ENCODE measurements at regions not wholly inside any gene's neighbourhood (a gene's known extent, or its start where the extent isn't known, plus 50 kb on each side); places are given as distances from the start of the nearest gene placed in this dataset.

GRCh38 chr9:105038051-105038450 is 110.1 kb upstream of the ABCA1 start:
- Mint-ChIP-seq H3K9me3 (no peaks in the 10 kb centered on the region), H3K27me3 (no peaks in the 10 kb centered on the region), H3K4me3 (no peak overlapping the region), H3K4me1 (ENCODE audit: low read depth) (peaks cover 26% of the 10 kb centered on the region), H3K27ac (peak overlapping the region; percentile 50), H3K36me3 (ENCODE audit: low read depth) (no peaks in the 10 kb centered on the region)
- intact Hi-C loops (cut with micrococcal nuclease) = no loop called here

- H3K27me3 Mint-ChIP-seq = no peaks in the 10 kb centered on the region
- H3K4me1 Mint-ChIP-seq (ENCODE audit: low read depth) = peaks cover 35% of the 10 kb centered on the region
- no peak overlapping the region for H3K4me3 Mint-ChIP-seq
- H3K36me3 Mint-ChIP-seq (ENCODE audit: low read depth) = no peaks in the 10 kb centered on the region
- intact Hi-C loops (cut with micrococcal nuclease) = no loop called here
- no peak overlapping the region for H3K27ac Mint-ChIP-seq
- no peaks in the 10 kb centered on the region for H3K9me3 Mint-ChIP-seq
Observed at GRCh38 chr9:105039175-105039799, 111.3 kb upstream of the ABCA1 start.

DNA sequence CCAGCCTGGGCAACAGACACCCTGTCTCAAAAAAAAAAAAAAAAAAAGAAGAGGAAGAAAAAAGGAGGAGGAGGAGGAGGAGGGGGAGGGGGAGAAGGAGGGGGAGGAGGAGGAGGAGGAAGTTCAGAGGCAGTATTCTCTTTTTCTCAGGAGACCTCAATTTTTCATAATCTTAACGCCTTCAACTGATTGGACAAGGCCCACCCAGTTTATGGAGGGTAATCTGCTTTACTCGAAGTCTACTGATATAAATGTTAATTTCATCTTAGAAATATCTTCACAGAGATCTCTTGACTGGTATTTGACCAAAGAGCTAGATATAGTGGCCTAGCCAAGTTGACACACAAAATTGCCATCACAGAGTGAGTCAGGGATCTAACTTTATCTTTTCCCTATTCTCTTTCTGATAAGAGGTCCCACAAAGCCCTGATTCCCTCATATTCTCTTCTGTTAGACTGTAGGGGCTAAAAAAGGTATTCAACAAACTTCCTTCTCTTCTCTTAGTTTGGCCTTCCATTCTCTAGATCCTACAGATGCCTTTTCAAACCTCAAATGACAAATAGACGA is 115.5 kb upstream of the ABCA1 start:
- intact Hi-C loops (cut with micrococcal nuclease) = no loop called here
- Mint-ChIP-seq H3K9me3 (no peaks in the 10 kb centered on the region), H3K27me3 (no peaks in the 10 kb centered on the region), H3K4me1 (ENCODE audit: low read depth) (peaks cover 31% of the 10 kb centered on the region), H3K36me3 (ENCODE audit: low read depth) (no peaks in the 10 kb centered on the region), H3K27ac (peak overlapping the region; percentile 78), H3K4me3 (no peak overlapping the region)

- Mint-ChIP-seq H3K27ac (no peak overlapping the region), H3K9me3 (no peaks in the 10 kb centered on the region), H3K36me3 (ENCODE audit: low read depth) (no peaks in the 10 kb centered on the region), H3K27me3 (no peaks in the 10 kb centered on the region), H3K4me3 (no peak overlapping the region), H3K4me1 (ENCODE audit: low read depth) (peaks cover 29% of the 10 kb centered on the region)
- intact Hi-C loops (cut with micrococcal nuclease) = no loop called here
Observed at GRCh38 chr9:105044518-105044917, 116.6 kb upstream of the ABCA1 start.

DNA sequence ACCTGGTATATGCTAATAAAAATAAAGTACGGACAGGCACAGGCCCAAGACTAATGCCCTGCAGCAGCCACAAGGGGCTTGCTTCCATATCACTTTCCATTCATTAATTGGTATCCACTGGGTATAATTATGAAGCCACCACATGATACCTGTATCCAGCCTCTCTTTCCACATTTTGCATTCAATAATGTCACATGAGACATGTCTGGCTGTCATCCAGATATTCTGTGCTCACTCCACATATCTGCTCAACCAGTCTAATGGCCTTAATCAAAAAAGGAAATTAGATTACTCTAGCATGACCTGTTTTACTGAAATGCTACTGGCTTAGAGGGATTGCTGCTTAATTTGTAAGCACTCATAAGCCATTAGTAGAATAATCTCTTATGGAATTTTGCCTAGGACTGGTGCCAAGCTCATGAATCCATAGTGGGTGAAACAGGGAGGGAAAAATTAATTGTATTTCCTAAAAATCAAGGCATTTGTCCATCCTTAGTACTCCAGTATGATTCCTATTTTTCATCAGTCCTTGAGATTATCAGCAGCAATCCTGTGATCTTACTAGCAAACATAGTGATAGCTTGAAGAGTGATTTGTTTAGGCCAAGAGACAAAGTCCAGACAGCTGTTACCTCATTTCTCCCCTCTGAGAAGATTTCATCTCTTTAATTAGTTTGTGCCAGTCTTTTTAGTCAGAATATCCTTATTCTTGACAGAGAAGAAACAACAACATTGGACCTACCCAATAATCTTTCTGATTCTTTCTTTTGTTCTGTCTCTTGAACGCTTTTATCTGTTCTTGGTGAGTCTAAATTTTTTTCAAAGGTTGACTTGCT is 119.2 kb upstream of the ABCA1 start:
- H3K36me3 Mint-ChIP-seq (ENCODE audit: low read depth) = no peaks in the 10 kb centered on the region
- H3K9me3 Mint-ChIP-seq = no peaks in the 10 kb centered on the region
- peaks cover 31% of the 10 kb centered on the region for H3K4me1 Mint-ChIP-seq (ENCODE audit: low read depth)
- intact Hi-C loops (cut with micrococcal nuclease) = no loop called here
- H3K4me3 Mint-ChIP-seq = no peak overlapping the region
- no peaks in the 10 kb centered on the region for H3K27me3 Mint-ChIP-seq
- no peak overlapping the region for H3K27ac Mint-ChIP-seq

GRCh38 chr9:105047742-105048041 is 119.7 kb upstream of the ABCA1 start:
- H3K27ac Mint-ChIP-seq = no peak overlapping the region
- H3K9me3 Mint-ChIP-seq = no peaks in the 10 kb centered on the region
- H3K36me3 Mint-ChIP-seq (ENCODE audit: low read depth) = no peaks in the 10 kb centered on the region
- H3K4me3 Mint-ChIP-seq = no peak overlapping the region
- intact Hi-C loops (cut with micrococcal nuclease) = no loop called here
- H3K4me1 Mint-ChIP-seq (ENCODE audit: low read depth) = peaks cover 32% of the 10 kb centered on the region
- no peaks in the 10 kb centered on the region for H3K27me3 Mint-ChIP-seq

DNA sequence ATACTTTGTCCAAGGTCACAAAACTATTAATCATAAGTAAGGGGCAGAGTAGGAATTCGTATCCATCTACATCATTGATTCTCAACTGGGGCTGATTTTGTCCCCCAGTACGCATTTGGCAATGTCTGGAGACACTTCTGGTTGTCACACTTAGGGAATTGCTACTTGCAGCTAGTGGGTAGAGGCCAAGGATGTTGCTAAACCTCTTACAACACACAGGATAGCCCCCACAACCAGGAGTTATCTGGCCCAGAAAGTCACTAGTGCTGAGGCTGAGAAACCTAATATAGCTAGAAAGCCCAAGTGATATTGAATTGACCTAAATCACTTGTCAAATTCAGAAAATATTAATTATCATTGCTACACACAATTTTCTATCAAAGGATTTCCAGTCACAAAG is 120.4 kb upstream of the ABCA1 start:
- no peaks in the 10 kb centered on the region for H3K36me3 Mint-ChIP-seq (ENCODE audit: low read depth)
- H3K9me3 Mint-ChIP-seq = no peaks in the 10 kb centered on the region
- intact Hi-C loops (cut with micrococcal nuclease) = no loop called here
- no peak overlapping the region for H3K4me3 Mint-ChIP-seq
- H3K4me1 Mint-ChIP-seq (ENCODE audit: low read depth) = peaks cover 32% of the 10 kb centered on the region
- no peak overlapping the region for H3K27ac Mint-ChIP-seq
- no peaks in the 10 kb centered on the region for H3K27me3 Mint-ChIP-seq

DNA sequence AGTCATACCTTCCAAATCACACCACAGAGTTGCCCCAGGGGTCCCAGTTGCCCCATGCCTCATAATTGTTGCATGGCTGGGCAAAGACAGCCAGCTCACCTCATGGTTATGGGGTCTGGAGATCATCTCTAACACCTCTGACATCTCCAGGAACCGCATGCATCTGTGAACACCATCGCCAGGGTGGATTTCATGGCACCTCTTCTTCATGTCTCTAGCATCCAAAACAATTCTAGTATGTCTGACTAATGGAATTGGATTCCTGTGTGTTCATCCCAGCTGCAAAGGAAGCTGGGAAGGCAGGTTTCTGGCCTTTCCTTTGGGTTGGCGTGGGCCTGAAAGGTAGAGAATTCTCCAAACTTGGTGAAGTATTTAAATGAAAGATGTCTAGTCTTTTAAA is 122.3 kb upstream of the ABCA1 start:
- Mint-ChIP-seq H3K27ac (no peak overlapping the region), H3K4me1 (ENCODE audit: low read depth) (peaks cover 39% of the 10 kb centered on the region), H3K9me3 (no peaks in the 10 kb centered on the region), H3K36me3 (ENCODE audit: low read depth) (no peaks in the 10 kb centered on the region), H3K4me3 (no peak overlapping the region), H3K27me3 (no peaks in the 10 kb centered on the region)
- intact Hi-C loops (cut with micrococcal nuclease) = loop anchor here (5.0 to 10.0 kb wide), 2 partner anchors 102 to 185 kb away; no protein-coding TSS in a partner anchor

- Mint-ChIP-seq H3K27ac (peak overlapping the region; percentile 68), H3K4me1 (ENCODE audit: low read depth) (peaks cover 39% of the 10 kb centered on the region), H3K27me3 (no peaks in the 10 kb centered on the region), H3K36me3 (ENCODE audit: low read depth) (no peaks in the 10 kb centered on the region), H3K4me3 (no peak overlapping the region), H3K9me3 (no peaks in the 10 kb centered on the region)
- intact Hi-C loops (cut with micrococcal nuclease) = loop anchor here (5.0 to 10.0 kb wide), 2 partner anchors 100 to 187 kb away; no protein-coding TSS in a partner anchor
Observed at GRCh38 chr9:105051897-105052296, 123.9 kb upstream of the ABCA1 start.

DNA sequence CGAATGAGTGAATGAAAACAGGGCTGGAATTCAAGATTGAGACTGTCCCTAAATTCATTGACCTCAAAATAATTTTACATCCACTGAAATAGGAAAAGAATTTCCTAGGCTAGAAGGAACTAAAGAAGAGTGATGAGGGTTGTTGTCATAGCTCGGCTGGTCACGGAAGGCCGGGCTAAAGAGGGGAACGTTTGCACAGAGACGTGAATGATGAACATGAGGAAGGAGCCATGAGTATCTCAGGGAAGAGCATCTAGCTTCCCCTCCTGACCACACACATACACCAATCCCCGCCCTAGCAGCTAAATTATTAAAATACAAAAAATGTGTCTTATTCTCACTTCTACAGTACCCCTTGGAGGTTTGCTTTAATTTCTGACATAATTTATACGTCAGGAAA is 124.4 kb upstream of the ABCA1 start:
- H3K4me3 Mint-ChIP-seq = no peak overlapping the region
- intact Hi-C loops (cut with micrococcal nuclease) = loop anchor here (5.0 to 10.0 kb wide), 2 partner anchors 100 to 188 kb away; no protein-coding TSS in a partner anchor
- no peaks in the 10 kb centered on the region for H3K36me3 Mint-ChIP-seq (ENCODE audit: low read depth)
- H3K9me3 Mint-ChIP-seq = no peaks in the 10 kb centered on the region
- H3K27ac Mint-ChIP-seq = peak overlapping the region; percentile 68
- H3K4me1 Mint-ChIP-seq (ENCODE audit: low read depth) = peaks cover 39% of the 10 kb centered on the region
- H3K27me3 Mint-ChIP-seq = no peaks in the 10 kb centered on the region

- Mint-ChIP-seq H3K4me3 (no peak overlapping the region), H3K27me3 (no peaks in the 10 kb centered on the region), H3K9me3 (no peaks in the 10 kb centered on the region), H3K27ac (peak overlapping the region; percentile 68), H3K4me1 (ENCODE audit: low read depth) (peaks cover 39% of the 10 kb centered on the region), H3K36me3 (ENCODE audit: low read depth) (no peaks in the 10 kb centered on the region)
- intact Hi-C loops (cut with micrococcal nuclease) = loop anchor here (5.0 to 10.0 kb wide), 2 partner anchors 99 to 188 kb away; no protein-coding TSS in a partner anchor
Observed at GRCh38 chr9:105053209-105053652, 125.3 kb upstream of the ABCA1 start.

GRCh38 chr9:105054491-105054890 is 126.5 kb upstream of the ABCA1 start:
- intact Hi-C loops (cut with micrococcal nuclease) = loop anchor here (5.0 to 10.0 kb wide), 2 partner anchors 98 to 190 kb away; no protein-coding TSS in a partner anchor
- Mint-ChIP-seq H3K4me3 (no peak overlapping the region), H3K36me3 (ENCODE audit: low read depth) (no peaks in the 10 kb centered on the region), H3K9me3 (no peaks in the 10 kb centered on the region), H3K27me3 (no peaks in the 10 kb centered on the region), H3K4me1 (ENCODE audit: low read depth) (peaks cover 39% of the 10 kb centered on the region), H3K27ac (peak overlapping the region; percentile 68)

DNA sequence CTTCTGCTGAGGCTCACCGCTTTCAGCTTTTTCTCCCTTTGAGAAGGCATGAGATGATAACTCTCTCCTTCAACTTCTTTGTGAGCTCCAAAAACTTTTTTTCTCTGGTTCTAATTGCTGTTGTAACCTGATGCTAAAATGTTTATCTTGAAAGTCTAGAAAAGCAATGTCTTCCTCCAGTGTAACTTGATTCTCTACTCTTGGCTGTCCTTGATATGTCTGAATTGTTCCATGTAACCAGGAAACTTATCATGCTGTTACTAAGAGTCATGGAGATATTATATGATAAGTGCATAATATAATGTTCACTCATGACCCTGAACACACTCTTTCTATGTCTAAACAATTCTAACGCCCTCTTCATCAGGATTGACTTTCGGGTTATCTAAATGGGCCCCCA is 128.0 kb upstream of the ABCA1 start:
- no peaks in the 10 kb centered on the region for H3K36me3 Mint-ChIP-seq (ENCODE audit: low read depth)
- no peak overlapping the region for H3K4me3 Mint-ChIP-seq
- peaks cover 45% of the 10 kb centered on the region for H3K4me1 Mint-ChIP-seq (ENCODE audit: low read depth)
- intact Hi-C loops (cut with micrococcal nuclease) = loop anchor here (10.0 kb wide), 1 partner anchor 191 kb away; no protein-coding TSS in a partner anchor
- no peak overlapping the region for H3K27ac Mint-ChIP-seq
- H3K9me3 Mint-ChIP-seq = no peaks in the 10 kb centered on the region
- H3K27me3 Mint-ChIP-seq = no peaks in the 10 kb centered on the region

DNA sequence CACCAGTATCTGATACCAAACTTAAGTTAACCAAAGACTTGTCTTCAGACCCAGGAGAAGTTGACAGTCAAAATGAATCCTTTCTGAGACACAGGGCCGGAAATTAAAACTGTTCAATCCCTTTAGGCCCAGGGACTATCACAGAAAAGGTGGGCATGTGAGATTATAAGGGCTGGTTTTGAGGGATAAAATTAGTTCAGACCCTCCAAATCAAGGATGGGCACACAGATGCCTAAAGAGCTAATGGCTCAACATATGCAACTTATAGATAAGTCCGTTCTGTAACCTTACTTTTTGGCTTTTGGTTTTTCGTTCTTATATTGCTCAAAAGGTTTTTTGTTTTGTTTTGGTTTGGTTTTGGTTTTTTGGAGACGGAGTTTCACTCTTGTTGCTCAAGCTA is 129.6 kb upstream of the ABCA1 start:
- Mint-ChIP-seq H3K4me1 (ENCODE audit: low read depth) (peaks cover 45% of the 10 kb centered on the region), H3K27me3 (peaks cover 4% of the 10 kb centered on the region), H3K4me3 (no peak overlapping the region), H3K27ac (no peak overlapping the region), H3K9me3 (no peaks in the 10 kb centered on the region), H3K36me3 (ENCODE audit: low read depth) (no peaks in the 10 kb centered on the region)
- intact Hi-C loops (cut with micrococcal nuclease) = loop anchor here (10.0 kb wide), 1 partner anchor 193 kb away; no protein-coding TSS in a partner anchor

Data from dendritic cell treated with granulocyte-macrophage colony-stimulating factor and Interleukin-4, amounts not matched to agents 40 ng/mL and 50 ng/mL, for 4 days (primary cell).